ENCODE measurements at regions not wholly inside any gene's neighbourhood (a gene's known extent, or its start where the extent isn't known, plus 50 kb on each side); places are given as distances from the start of the nearest gene placed in this dataset.

GRCh38 chr10:90450797-90451196 lies 407.0 kb downstream of the HTR7 start:
- no peaks in the 10 kb centered on the region for H3K4me1 Mint-ChIP-seq (ENCODE audit: low read depth)
- H3K4me3 Mint-ChIP-seq, result no peak overlapping the region

GRCh38 chr10:90451283-90451682 lies 406.6 kb downstream of the HTR7 start:
- Mint-ChIP-seq H3K27ac (no peak overlapping the region), H3K27me3 (ENCODE audit: low read depth) (no peaks in the 10 kb centered on the region), H3K36me3 (ENCODE audit: low read depth) (no peaks in the 10 kb centered on the region), H3K9me3 (no peaks in the 10 kb centered on the region), H3K4me3 (no peak overlapping the region), H3K4me1 (ENCODE audit: low read depth) (no peaks in the 10 kb centered on the region)

More at GRCh38 chr10:90450797-90451196, 407.0 kb downstream of the HTR7 start:
- no peaks in the 10 kb centered on the region for H3K36me3 Mint-ChIP-seq (ENCODE audit: low read depth)
- H3K27me3 Mint-ChIP-seq (ENCODE audit: low read depth), result no peaks in the 10 kb centered on the region
- no peak overlapping the region for H3K27ac Mint-ChIP-seq
- no peaks in the 10 kb centered on the region for H3K9me3 Mint-ChIP-seq

DNA sequence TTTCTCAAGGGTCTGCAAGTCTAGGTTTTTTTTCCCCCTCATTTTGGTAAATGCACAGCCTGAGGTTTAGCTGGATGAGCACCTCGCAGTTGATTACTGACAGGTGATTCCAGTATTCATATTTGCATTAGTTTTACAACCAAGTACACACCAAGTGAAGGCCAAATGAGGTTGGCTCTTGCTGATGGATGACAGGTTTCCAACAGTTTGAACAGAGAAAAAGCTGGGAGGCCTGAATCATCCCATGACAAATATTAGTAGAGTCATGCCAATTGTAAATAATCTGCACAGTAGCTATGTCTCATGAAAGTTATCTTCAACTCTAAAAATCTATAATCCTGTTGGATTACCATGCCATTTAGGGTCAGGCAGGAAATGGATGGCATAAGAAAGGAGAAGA lies 399.8 kb downstream of the HTR7 start:
- H3K36me3 Mint-ChIP-seq (ENCODE audit: low read depth), result no peaks in the 10 kb centered on the region
- no peaks in the 10 kb centered on the region for H3K4me1 Mint-ChIP-seq (ENCODE audit: low read depth)
- no peaks in the 10 kb centered on the region for H3K27me3 Mint-ChIP-seq (ENCODE audit: low read depth)
- H3K9me3 Mint-ChIP-seq, result no peaks in the 10 kb centered on the region
- no peak overlapping the region for H3K4me3 Mint-ChIP-seq
- no peak overlapping the region for H3K27ac Mint-ChIP-seq

- H3K4me1 Mint-ChIP-seq (ENCODE audit: low read depth), result no peaks in the 10 kb centered on the region
- H3K27ac Mint-ChIP-seq, result no peak overlapping the region
- no peaks in the 10 kb centered on the region for H3K27me3 Mint-ChIP-seq (ENCODE audit: low read depth)
- no peak overlapping the region for H3K4me3 Mint-ChIP-seq
- no peaks in the 10 kb centered on the region for H3K36me3 Mint-ChIP-seq (ENCODE audit: low read depth)
- no peaks in the 10 kb centered on the region for H3K9me3 Mint-ChIP-seq
These were observed 399.3 kb downstream of the HTR7 start for GRCh38 chr10:90458571-90458970.

DNA sequence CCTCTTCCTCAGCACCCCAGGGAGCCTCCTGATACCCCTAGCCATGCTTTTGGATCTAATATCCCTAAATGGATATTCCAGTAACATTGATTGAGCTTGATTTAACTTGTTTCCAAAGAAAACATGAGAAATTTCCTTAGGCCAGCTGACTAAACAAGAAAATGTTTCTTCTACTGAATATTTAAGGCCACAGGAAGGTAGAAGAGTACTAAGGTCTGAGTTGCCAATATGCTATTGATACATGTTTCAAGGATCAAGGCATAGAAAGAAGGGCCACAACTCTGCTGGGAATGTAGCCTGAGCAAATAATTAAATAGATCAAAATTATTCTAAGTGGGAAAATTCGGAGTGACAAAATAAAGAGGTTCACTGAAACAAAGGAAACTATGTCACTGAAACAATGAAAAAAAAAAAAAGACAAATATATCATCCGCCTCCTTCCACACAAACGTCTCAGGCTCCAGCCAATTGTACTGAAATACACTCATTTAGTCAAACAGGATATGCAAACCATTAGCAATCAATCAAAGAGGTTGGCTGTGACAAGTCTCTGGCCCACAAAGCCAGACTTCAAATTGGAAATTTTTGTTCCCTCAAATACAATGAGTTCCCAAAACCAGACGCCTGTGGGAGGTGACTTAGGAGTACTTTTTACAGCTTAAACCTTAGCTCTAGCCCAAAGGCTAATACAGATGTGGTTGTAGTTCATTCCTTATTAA lies 396.2 kb downstream of the HTR7 start:
- H3K27ac Mint-ChIP-seq, result no peak overlapping the region
- no peaks in the 10 kb centered on the region for H3K36me3 Mint-ChIP-seq (ENCODE audit: low read depth)
- no peaks in the 10 kb centered on the region for H3K27me3 Mint-ChIP-seq (ENCODE audit: low read depth)
- H3K4me1 Mint-ChIP-seq (ENCODE audit: low read depth), result no peaks in the 10 kb centered on the region
- H3K4me3 Mint-ChIP-seq, result no peak overlapping the region
- H3K9me3 Mint-ChIP-seq, result no peaks in the 10 kb centered on the region

- Mint-ChIP-seq H3K36me3 (ENCODE audit: low read depth) (no peaks in the 10 kb centered on the region), H3K4me3 (no peak overlapping the region), H3K4me1 (ENCODE audit: low read depth) (no peaks in the 10 kb centered on the region), H3K27me3 (ENCODE audit: low read depth) (no peaks in the 10 kb centered on the region), H3K9me3 (no peaks in the 10 kb centered on the region), H3K27ac (no peak overlapping the region)
These were observed 394.9 kb downstream of the HTR7 start for GRCh38 chr10:90462749-90463470.

- Mint-ChIP-seq H3K9me3 (no peaks in the 10 kb centered on the region), H3K4me3 (no peak overlapping the region), H3K27me3 (ENCODE audit: low read depth) (no peaks in the 10 kb centered on the region), H3K4me1 (ENCODE audit: low read depth) (no peaks in the 10 kb centered on the region), H3K27ac (no peak overlapping the region), H3K36me3 (ENCODE audit: low read depth) (no peaks in the 10 kb centered on the region)
These were observed 393.5 kb downstream of the HTR7 start for GRCh38 chr10:90464329-90464728.

DNA sequence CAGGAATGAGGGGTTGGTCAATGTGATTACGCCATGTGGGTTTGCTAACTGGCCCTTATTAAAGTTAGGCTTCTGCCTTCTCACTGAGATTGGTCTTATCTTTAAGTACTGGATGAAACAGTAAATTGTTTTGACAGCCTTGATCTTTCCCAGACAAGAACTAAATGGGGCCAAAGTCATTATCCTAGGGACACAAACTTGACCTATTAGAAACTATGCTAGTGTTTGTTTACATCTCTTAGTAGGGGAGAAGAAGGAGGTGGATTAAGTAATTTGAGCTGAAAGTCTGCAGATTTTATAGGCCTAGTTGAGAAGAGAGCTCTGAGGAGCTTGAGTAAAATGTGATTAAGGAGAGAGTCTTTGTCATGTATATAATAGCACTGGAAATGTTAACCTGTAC lies 386.9 kb downstream of the HTR7 start:
- Mint-ChIP-seq H3K36me3 (ENCODE audit: low read depth) (no peaks in the 10 kb centered on the region), H3K9me3 (peaks cover 3% of the 10 kb centered on the region), H3K27ac (no peak overlapping the region), H3K4me1 (ENCODE audit: low read depth) (no peaks in the 10 kb centered on the region), H3K4me3 (no peak overlapping the region), H3K27me3 (ENCODE audit: low read depth) (no peaks in the 10 kb centered on the region)

GRCh38 chr10:90480466-90480865 lies 377.4 kb downstream of the HTR7 start:
- Mint-ChIP-seq H3K27me3 (ENCODE audit: low read depth) (no peaks in the 10 kb centered on the region), H3K9me3 (no peaks in the 10 kb centered on the region), H3K4me3 (no peak overlapping the region), H3K36me3 (ENCODE audit: low read depth) (no peaks in the 10 kb centered on the region), H3K27ac (no peak overlapping the region), H3K4me1 (ENCODE audit: low read depth) (no peaks in the 10 kb centered on the region)

- no peaks in the 10 kb centered on the region for H3K4me1 Mint-ChIP-seq (ENCODE audit: low read depth)
These were observed 376.4 kb downstream of the HTR7 start for GRCh38 chr10:90481326-90481923.

GRCh38 chr10:90484518-90484917 lies 373.3 kb downstream of the HTR7 start:
- no peaks in the 10 kb centered on the region for H3K27me3 Mint-ChIP-seq (ENCODE audit: low read depth)
- no peaks in the 10 kb centered on the region for H3K36me3 Mint-ChIP-seq (ENCODE audit: low read depth)
- H3K4me3 Mint-ChIP-seq, result no peak overlapping the region
- H3K27ac Mint-ChIP-seq, result no peak overlapping the region
- H3K9me3 Mint-ChIP-seq, result no peaks in the 10 kb centered on the region
- no peaks in the 10 kb centered on the region for H3K4me1 Mint-ChIP-seq (ENCODE audit: low read depth)

More at GRCh38 chr10:90481326-90481923, 376.4 kb downstream of the HTR7 start:
- H3K36me3 Mint-ChIP-seq (ENCODE audit: low read depth), result no peaks in the 10 kb centered on the region
- H3K27me3 Mint-ChIP-seq (ENCODE audit: low read depth), result no peaks in the 10 kb centered on the region
- no peak overlapping the region for H3K4me3 Mint-ChIP-seq
- no peaks in the 10 kb centered on the region for H3K9me3 Mint-ChIP-seq
- H3K27ac Mint-ChIP-seq, result no peak overlapping the region

DNA sequence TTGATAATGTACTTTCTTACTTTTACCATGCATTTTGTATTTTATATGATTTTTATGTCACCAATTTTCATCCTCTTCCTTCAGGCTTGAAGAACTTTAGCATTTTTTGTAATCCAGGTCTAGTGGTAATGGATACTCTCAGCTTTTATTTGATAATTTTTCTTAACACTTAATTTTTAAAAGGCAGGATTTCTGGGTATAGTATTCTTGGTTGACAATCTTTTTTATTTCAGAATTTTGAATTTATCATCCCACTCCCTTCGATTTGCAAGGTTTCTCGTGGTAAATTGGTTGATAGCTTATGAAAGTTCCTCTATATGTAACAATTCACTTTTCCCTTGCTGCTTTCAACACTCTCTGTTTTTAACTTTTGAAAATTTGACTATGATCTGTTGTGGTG lies 363.7 kb downstream of the HTR7 start:
- no peaks in the 10 kb centered on the region for H3K4me1 Mint-ChIP-seq (ENCODE audit: low read depth)
- H3K36me3 Mint-ChIP-seq (ENCODE audit: low read depth), result no peaks in the 10 kb centered on the region
- no peak overlapping the region for H3K27ac Mint-ChIP-seq
- no peak overlapping the region for H3K4me3 Mint-ChIP-seq
- peaks cover 30% of the 10 kb centered on the region for H3K9me3 Mint-ChIP-seq
- no peaks in the 10 kb centered on the region for H3K27me3 Mint-ChIP-seq (ENCODE audit: low read depth)

DNA sequence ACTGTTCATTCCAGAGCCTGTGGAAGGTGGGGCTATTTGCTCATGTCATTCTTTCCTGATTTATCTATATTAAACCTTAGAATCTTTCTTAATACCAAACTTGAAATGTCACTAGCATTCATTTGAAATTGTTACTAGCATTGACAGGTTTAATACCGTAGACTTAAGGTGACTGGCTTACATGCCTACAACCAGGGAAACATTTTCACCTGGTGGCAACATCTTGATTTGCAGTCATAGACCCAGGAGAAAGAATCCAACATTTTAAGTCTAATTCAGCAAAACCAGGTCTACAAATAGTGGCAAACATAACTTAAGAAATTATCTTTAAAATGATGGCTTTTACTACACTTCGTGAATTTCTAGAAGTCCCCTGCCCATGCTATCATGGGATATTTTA lies 353.7 kb downstream of the HTR7 start:
- H3K36me3 Mint-ChIP-seq (ENCODE audit: low read depth), result no peaks in the 10 kb centered on the region
- H3K9me3 Mint-ChIP-seq, result no peaks in the 10 kb centered on the region

GRCh38 chr10:90526721-90527120 lies 331.1 kb downstream of the HTR7 start:
- Mint-ChIP-seq H3K9me3 (no peaks in the 10 kb centered on the region), H3K27me3 (ENCODE audit: low read depth) (no peaks in the 10 kb centered on the region), H3K4me1 (ENCODE audit: low read depth) (no peaks in the 10 kb centered on the region), H3K27ac (no peak overlapping the region), H3K4me3 (no peak overlapping the region), H3K36me3 (ENCODE audit: low read depth) (no peaks in the 10 kb centered on the region)

More for the DNA sequence above, 353.7 kb downstream of the HTR7 start:
- H3K27ac Mint-ChIP-seq, result no peak overlapping the region
- no peaks in the 10 kb centered on the region for H3K4me1 Mint-ChIP-seq (ENCODE audit: low read depth)
- no peaks in the 10 kb centered on the region for H3K27me3 Mint-ChIP-seq (ENCODE audit: low read depth)
- H3K4me3 Mint-ChIP-seq, result no peak overlapping the region

DNA sequence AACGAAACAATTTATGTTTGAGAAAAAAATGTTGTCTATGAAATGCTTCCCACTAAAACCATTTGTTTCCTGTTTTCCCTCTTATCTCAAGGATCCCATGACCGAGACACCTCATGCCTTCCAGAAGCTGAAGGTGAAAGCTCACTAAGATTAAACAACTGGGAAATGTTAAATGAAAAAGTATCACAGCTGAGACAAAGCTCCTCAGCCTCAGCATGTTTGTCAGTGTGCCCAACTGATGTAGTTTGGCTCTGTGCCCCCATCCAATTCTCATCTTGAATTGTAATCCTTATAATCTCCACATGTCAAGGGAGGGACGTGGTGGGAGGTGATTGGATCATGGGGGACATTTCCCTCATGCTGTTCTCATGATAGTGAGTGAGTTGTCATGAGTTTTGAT lies 327.3 kb downstream of the HTR7 start:
- Mint-ChIP-seq H3K27me3 (ENCODE audit: low read depth) (no peaks in the 10 kb centered on the region), H3K9me3 (no peaks in the 10 kb centered on the region), H3K4me3 (no peak overlapping the region), H3K4me1 (ENCODE audit: low read depth) (no peaks in the 10 kb centered on the region), H3K36me3 (ENCODE audit: low read depth) (no peaks in the 10 kb centered on the region), H3K27ac (no peak overlapping the region)
